Prostate gland (tissue), 2 donors: ENCODE measurements at regions not wholly inside any gene's neighbourhood (a gene's known extent, or its start where the extent isn't known, plus 50 kb on each side); places are given as distances from the start of the nearest gene placed in this dataset.

Experiments used
- CTCF ChIP-seq, 4 experiments: fragments of 200-600 bp in 2 of 4; fragments of 450-650 bp in 2 of 4; sonication (generic) in 2 of 4; IDR thresholded peaks; 1 replicate in 3 of 4; 2 replicates in 1 of 4; pipeline ENCODE4 v1.5.1; 2016 to 2019; ENCODE audit warnings: antibody characterized with exemption in 4 of 4, mild to moderate bottlenecking in 2 of 4, moderate library complexity in 2 of 4
- POLR2A ChIP-seq: fragments of 450-650 bp; IDR thresholded peaks from one replicate; pipeline ENCODE4 v1.6.1; 2016; ENCODE audit warnings: antibody characterized with exemption, mild to moderate bottlenecking

- TF ChIP-seq CTCF (IDR thresholded peaks at IDR 0.05) (no peak), POLR2A (no peak)
These were observed 160.1 kb downstream of the MTERF1 start for GRCh38 chr7:91720260-91720937.
